SK-N-SH treated with all-trans-retinoic acid at 6 μM for 48 hours (cell line): ENCODE measurements at regions not wholly inside any gene's neighbourhood (a gene's known extent, or its start where the extent isn't known, plus 50 kb on each side); places are given as distances from the start of the nearest gene placed in this dataset.

Experiments
- RARB ChIP-seq: fragments of 250-450 bp; sonication (Bioruptor Pico); IDR thresholded peaks from 2 replicates; pipeline ENCODE4 v1.8.0; 2021; ENCODE audit warnings: mild to moderate bottlenecking, moderate library complexity
- ZNF565 ChIP-seq: fragments of 450-650 bp; formaldehyde crosslinking; conservative IDR thresholded peaks from 2 replicates; pipeline ENCODE4 v1.5.0; 2020; ENCODE audit warnings: low read depth, mild to moderate bottlenecking, moderate library complexity
- ZNF70 ChIP-seq: fragments of 450-650 bp; formaldehyde crosslinking; IDR thresholded peaks from 2 replicates; pipeline ENCODE4 v1.5.0; 2020; ENCODE audit warnings: mild to moderate bottlenecking, moderate library complexity
- TF ChIP-seq, protein P1 (sequence below): fragments of 250-450 bp; sonication (Bioruptor Pico); IDR thresholded peaks from 2 replicates; pipeline ENCODE4 v1.5.0; 2020; ENCODE audit warnings: mild to moderate bottlenecking, moderate library complexity

DNA sequence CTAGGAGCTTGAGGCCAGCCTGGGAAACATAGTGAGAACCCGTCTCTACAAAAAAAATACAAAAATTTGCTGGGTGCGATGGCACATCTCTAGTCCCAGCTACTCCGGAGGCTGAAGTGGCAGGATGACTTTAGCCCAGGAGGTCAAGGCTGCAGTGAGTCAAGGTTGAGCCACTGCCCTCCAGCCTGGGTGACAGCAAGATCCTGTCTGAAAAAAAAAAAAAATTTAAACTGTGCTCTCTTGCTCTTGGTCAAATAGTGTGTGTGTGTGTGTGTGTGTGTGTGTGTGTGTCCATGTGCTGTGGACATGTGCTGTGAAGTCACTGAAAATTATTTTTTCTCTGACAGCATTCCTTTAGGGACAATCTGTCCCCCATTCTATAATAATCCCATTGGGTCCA, 62.1 kb upstream of the TCF7L2 start:
- TF ChIP-seq, protein P1, sequence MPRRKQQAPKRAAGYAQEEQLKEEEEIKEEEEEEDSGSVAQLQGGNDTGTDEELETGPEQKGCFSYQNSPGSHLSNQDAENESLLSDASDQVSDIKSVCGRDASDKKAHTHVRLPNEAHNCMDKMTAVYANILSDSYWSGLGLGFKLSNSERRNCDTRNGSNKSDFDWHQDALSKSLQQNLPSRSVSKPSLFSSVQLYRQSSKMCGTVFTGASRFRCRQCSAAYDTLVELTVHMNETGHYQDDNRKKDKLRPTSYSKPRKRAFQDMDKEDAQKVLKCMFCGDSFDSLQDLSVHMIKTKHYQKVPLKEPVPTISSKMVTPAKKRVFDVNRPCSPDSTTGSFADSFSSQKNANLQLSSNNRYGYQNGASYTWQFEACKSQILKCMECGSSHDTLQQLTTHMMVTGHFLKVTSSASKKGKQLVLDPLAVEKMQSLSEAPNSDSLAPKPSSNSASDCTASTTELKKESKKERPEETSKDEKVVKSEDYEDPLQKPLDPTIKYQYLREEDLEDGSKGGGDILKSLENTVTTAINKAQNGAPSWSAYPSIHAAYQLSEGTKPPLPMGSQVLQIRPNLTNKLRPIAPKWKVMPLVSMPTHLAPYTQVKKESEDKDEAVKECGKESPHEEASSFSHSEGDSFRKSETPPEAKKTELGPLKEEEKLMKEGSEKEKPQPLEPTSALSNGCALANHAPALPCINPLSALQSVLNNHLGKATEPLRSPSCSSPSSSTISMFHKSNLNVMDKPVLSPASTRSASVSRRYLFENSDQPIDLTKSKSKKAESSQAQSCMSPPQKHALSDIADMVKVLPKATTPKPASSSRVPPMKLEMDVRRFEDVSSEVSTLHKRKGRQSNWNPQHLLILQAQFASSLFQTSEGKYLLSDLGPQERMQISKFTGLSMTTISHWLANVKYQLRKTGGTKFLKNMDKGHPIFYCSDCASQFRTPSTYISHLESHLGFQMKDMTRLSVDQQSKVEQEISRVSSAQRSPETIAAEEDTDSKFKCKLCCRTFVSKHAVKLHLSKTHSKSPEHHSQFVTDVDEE (CRISPR knock-in tag), result no peak
- TF ChIP-seq RARB (CRISPR knock-in tag) (no peak), ZNF565 (CRISPR knock-in tag) (no peak), ZNF70 (CRISPR knock-in tag) (no peak)
